ENCODE measurements at regions not wholly inside any gene's neighbourhood (a gene's known extent, or its start where the extent isn't known, plus 50 kb on each side); places are given as distances from the start of the nearest gene placed in this dataset.

GRCh38 chr6:84882768-84883766 lies 118.7 kb upstream of the TBX18 start:
- no peak for TF ChIP-seq CTCF (IDR thresholded peaks at IDR 0.05)
- TF ChIP-seq EZH2 (IDR thresholded peaks at IDR 0.05; ENCODE audit: borderline replicate concordance, insufficient read depth, low read depth, low read length, poor library complexity, severe bottlenecking), result no peak

Data from B cell (primary cell).